Lower lobe of right lung (tissue), 2 donors: ENCODE measurements at regions not wholly inside any gene's neighbourhood (a gene's known extent, or its start where the extent isn't known, plus 50 kb on each side); places are given as distances from the start of the nearest gene placed in this dataset.
"Not testable (repeated sequence)": the region's sequence is repeated elsewhere in the genome, so short reads cannot be mapped to it uniquely, and the experiment has no call there.

Source experiments
- ATAC-seq, 2 donors: fragments of 200-7000 bp; cut with Tn5 transposase; one replicate each; pipeline ENCODE4 v1.9.1; 2020 to 2022; ENCODE audit warnings: mild to moderate bottlenecking in 2 of 2, moderate library complexity in 2 of 2
- DNase-seq: peaks from one replicate; pipeline ENCODE4 v3.0.0-alpha.2; 2020
- H3K27ac ChIP-seq: fragments of 200-600 bp; one replicate; pipeline ENCODE4 v1.8.0; 2022
- H3K27me3 ChIP-seq: fragments of 200-600 bp; one replicate; pipeline ENCODE4 v1.8.0; 2022; ENCODE audit warnings: low read depth
- H3K36me3 ChIP-seq: fragments of 200-600 bp; one replicate; pipeline ENCODE4 v1.8.0; 2022; ENCODE audit warnings: mild to moderate bottlenecking
- H3K4me1 ChIP-seq: fragments of 200-600 bp; one replicate; pipeline ENCODE4 v1.8.0; 2022
- H3K4me3 ChIP-seq: fragments of 200-600 bp; one replicate; pipeline ENCODE4 v1.8.0; 2022; ENCODE audit warnings: mild to moderate bottlenecking
- H3K9me3 ChIP-seq: fragments of 200-600 bp; one replicate; pipeline ENCODE4 v1.8.0; 2022
- intact Hi-C: fragments of 100-400 bp; cut with DNase I; formaldehyde crosslinking; loops from one replicate; pipeline ENCODE4 v1.11.0; 2022
- TF ChIP-seq, protein P1 (sequence below): fragments of 200-600 bp; IDR thresholded peaks from one replicate; pipeline ENCODE4 v1.8.0; 2022; ENCODE audit warnings: antibody characterized with exemption, mild to moderate bottlenecking
- donor health status: DM: no; HTN: yes; CAD: no; lungs with severe emphysema.

DNA sequence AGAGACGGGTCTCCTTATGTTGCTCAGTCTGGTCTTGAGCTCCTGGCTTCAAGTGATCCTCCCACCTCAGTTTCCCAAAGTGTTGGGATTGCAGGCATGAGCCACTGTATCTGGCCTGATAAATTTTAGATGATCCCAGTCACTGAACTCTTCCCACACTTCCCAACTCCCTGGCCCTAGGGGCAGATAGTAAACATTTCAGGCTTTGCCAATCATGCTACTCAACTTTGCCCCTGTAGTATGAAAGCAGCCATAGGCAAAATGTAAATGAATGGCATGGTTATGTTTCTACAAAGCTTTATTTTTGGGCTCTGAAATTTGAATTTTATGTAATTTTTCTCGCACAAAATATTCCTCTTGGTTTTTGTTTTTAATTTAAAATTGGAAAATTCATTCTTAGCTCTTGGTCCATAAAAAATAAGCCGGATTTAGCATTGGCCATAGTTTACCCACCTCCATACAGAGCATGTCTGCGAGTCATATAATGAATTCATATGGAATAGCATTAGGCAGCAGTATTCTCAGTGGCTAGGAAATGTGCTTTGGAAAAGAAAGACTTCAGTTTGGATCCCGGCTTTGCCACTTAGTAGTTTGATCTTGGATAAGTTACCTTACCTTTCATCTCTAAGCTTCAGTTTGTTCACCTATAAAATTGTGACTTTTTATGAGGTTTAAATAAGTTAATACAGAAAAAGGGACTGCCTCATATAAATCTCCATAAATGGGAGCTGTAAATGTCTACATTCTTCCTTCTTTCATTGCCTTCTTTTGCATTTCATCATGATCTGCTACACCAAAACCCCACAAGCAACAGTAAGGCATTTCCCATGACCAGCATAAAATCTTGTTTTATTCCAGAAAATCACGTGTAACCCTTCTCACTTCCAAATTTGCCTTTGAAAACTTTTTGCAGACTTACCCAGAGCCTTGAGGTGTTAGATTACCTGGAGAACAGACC is 360.3 kb upstream of the TPM1 start:
- no peaks in the 10 kb centered on the region for H3K27me3 ChIP-seq
- ATAC-seq (no peak), DNase-seq (no peak)
- H3K27ac ChIP-seq, result no peak overlapping the region
- H3K9me3 ChIP-seq, result no peaks in the 10 kb centered on the region
- no peaks in the 10 kb centered on the region for H3K36me3 ChIP-seq
- intact Hi-C loops, result no loop called here
- H3K4me3 ChIP-seq, result no peak overlapping the region
- TF ChIP-seq, protein P1, sequence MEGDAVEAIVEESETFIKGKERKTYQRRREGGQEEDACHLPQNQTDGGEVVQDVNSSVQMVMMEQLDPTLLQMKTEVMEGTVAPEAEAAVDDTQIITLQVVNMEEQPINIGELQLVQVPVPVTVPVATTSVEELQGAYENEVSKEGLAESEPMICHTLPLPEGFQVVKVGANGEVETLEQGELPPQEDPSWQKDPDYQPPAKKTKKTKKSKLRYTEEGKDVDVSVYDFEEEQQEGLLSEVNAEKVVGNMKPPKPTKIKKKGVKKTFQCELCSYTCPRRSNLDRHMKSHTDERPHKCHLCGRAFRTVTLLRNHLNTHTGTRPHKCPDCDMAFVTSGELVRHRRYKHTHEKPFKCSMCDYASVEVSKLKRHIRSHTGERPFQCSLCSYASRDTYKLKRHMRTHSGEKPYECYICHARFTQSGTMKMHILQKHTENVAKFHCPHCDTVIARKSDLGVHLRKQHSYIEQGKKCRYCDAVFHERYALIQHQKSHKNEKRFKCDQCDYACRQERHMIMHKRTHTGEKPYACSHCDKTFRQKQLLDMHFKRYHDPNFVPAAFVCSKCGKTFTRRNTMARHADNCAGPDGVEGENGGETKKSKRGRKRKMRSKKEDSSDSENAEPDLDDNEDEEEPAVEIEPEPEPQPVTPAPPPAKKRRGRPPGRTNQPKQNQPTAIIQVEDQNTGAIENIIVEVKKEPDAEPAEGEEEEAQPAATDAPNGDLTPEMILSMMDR, result no peak
- H3K4me1 ChIP-seq, result no peaks in the 10 kb centered on the region

DNA sequence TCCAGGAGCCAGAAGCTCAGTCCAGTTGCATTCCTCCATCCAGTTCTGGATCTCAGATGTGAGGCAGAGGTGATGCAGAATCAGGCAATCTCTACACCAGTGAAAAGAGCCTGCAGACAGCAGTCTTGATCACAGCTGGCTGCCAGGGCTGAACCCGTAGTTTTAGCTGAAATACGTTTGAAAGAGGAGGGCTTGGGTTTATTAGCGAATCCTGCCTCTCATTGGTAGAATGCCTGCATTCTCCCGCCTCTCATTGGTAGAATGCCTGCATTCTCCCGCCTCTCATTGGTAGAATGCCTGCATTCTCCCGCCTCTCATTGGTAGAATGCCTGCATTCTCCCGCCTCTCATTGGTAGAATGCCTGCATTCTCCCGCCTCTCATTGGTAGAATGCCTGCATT is 359.4 kb upstream of the TPM1 start:
- intact Hi-C loops, DNase-seq, H3K27ac ChIP-seq, H3K4me1 ChIP-seq, H3K4me3 ChIP-seq, ATAC-seq, H3K36me3 ChIP-seq, H3K27me3 ChIP-seq, H3K9me3 ChIP-seq: not testable (repeated sequence)

DNA sequence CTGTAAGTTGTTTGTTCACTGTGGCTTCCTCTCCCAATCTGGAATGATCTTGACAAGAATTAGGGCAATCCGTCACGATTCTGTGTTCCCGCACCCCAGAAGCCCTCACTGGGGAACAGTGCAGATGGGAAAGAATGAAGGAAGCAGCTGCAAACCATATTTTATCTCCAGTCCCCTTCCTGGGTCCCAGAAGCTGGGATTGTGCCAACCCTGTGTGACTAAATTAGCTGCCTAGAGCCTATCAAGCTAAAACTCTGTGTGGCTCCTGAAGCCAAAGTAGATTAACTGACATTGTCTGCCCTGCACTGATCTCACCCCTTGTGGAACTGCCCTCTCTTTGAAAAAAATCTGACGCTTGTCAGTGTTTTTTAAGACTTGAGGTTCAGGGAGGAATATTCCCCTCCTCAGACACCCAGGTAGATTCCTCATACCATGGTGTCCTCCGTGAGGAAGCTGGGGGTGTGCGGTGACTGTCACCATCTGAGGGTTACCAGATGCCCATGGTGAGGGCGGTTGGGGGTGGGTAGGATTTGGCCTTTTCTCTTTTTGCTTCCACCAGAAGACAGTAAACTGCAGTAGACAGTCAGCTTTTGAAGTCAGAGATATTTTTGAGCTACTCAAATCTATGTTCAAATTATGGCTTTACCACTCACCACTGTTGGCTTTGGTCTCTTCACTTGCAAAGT is 358.3 kb upstream of the TPM1 start:
- intact Hi-C loops, result no loop called here
- no peak for DNase-seq
- no peaks in the 10 kb centered on the region for H3K9me3 ChIP-seq
- H3K27me3 ChIP-seq, result no peaks in the 10 kb centered on the region
- no peaks in the 10 kb centered on the region for H3K36me3 ChIP-seq
- no peak overlapping the region for H3K27ac ChIP-seq
- no peak overlapping the region for H3K4me3 ChIP-seq
- no peak for ATAC-seq
- no peaks in the 10 kb centered on the region for H3K4me1 ChIP-seq
- TF ChIP-seq, protein P1, result no peak

DNA sequence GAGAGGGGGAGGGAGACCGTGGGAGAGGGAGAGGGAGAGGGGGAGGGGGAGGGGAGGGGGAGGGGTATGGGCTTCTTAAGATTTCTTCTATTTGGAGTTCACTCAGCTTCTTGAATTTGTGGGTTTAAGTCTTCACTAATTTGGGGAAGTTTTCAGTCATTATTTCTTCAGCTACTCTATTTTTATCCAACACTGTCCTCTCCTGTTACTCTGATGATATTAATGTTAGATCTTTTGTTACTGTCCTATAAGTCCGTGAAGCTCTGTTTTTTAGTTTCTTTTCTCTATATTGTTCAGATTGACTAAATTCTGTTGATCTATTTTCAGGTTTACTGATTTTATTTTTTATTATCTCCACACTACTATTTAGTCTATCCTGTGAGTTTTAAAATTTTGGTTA is 351.5 kb upstream of the TPM1 start:
- Histone ChIP-seq H3K27me3 (no peaks in the 10 kb centered on the region), H3K9me3 (no peaks in the 10 kb centered on the region), H3K4me1 (no peaks in the 10 kb centered on the region), H3K36me3 (peaks cover 4% of the 10 kb centered on the region), H3K4me3 (no peak overlapping the region), H3K27ac (no peak overlapping the region)
- TF ChIP-seq, protein P1, result no peak
- DNase-seq (no peak), ATAC-seq (no peak)
- intact Hi-C loops, result no loop called here

DNA sequence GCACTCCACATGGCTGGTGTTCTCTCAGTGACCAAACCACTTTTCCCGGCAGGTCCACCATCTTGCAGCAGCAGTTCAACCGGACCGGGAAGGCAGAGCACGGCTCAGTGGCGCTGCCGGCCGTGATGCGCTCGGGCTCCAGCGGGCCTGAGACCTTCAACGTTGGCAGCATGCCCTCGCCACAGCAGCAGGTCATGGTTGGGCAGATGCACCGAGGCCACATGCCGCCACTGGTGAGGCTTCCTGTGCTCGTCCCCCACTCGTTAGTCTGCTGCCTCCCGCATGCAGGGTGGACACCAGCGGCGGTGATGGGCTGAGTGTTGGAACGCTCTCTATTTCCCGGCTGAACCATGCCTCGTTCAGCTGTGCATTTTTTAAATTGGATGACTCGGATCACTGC is 344.9 kb upstream of the TPM1 start:
- Histone ChIP-seq H3K36me3 (peaks cover 18% of the 10 kb centered on the region), H3K27me3 (no peaks in the 10 kb centered on the region), H3K4me3 (no peak overlapping the region), H3K9me3 (no peaks in the 10 kb centered on the region), H3K4me1 (no peaks in the 10 kb centered on the region), H3K27ac (no peak overlapping the region)
- ATAC-seq, result no peak
- TF ChIP-seq, protein P1, result no peak
- intact Hi-C loops, result no loop called here
- DNase-seq, result no peak

DNA sequence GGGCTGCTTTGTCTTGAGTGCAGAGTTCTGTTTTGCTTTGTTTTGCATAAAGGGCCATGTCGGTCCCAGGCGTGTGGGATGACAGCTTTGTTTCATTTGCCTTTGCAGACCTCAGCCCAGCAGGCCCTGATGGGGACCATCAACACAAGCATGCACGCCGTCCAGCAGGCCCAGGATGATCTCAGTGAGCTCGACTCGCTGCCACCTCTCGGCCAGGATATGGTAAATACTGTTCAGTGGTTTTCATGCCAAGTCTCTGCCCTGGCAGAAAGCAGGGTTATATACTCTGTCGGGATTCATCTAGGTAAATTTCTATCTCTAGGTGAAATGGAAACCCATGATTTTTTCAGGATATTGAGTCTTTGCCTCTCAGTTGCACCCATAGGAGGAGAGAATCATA is 343.9 kb upstream of the TPM1 start:
- Histone ChIP-seq H3K27ac (no peak overlapping the region), H3K4me1 (no peaks in the 10 kb centered on the region), H3K36me3 (peaks cover 18% of the 10 kb centered on the region), H3K4me3 (no peak overlapping the region), H3K27me3 (no peaks in the 10 kb centered on the region), H3K9me3 (no peaks in the 10 kb centered on the region)
- intact Hi-C loops, result no loop called here
- DNase-seq (no peak), ATAC-seq (no peak)
- TF ChIP-seq, protein P1, result no peak
